ENCODE measurements at regions not wholly inside any gene's neighbourhood (a gene's known extent, or its start where the extent isn't known, plus 50 kb on each side); places are given as distances from the start of the nearest gene placed in this dataset.

- DNase-seq (ENCODE audit: low read depth), result no peak
Measured at GRCh38 chr2:41853427-41854191, 194.2 kb upstream of the PKDCC start.

DNA sequence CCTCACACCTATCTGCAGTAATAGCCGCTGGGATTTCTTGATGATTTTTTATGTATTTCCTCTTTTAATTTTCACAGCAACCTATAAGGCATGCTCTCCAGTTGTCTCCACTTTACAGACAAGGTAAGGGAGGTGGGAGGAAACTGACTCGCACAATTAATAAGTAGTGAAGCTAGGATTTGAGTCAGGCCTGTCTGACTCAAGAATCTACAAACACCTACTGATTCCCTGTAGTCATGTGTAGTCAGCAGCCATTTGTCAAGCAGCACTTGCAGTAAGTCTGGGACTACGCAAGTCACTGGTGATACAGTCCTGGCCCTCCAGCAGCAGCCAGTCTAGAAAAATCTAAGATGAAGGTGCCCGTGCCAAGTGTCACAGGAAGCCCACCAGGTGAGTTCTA is 193.6 kb upstream of the PKDCC start:
- DNase-seq (ENCODE audit: low read depth), result no peak

GRCh38 chr2:41856946-41857345 is 190.9 kb upstream of the PKDCC start:
- DNase-seq (ENCODE audit: low read depth), result no peak

DNA sequence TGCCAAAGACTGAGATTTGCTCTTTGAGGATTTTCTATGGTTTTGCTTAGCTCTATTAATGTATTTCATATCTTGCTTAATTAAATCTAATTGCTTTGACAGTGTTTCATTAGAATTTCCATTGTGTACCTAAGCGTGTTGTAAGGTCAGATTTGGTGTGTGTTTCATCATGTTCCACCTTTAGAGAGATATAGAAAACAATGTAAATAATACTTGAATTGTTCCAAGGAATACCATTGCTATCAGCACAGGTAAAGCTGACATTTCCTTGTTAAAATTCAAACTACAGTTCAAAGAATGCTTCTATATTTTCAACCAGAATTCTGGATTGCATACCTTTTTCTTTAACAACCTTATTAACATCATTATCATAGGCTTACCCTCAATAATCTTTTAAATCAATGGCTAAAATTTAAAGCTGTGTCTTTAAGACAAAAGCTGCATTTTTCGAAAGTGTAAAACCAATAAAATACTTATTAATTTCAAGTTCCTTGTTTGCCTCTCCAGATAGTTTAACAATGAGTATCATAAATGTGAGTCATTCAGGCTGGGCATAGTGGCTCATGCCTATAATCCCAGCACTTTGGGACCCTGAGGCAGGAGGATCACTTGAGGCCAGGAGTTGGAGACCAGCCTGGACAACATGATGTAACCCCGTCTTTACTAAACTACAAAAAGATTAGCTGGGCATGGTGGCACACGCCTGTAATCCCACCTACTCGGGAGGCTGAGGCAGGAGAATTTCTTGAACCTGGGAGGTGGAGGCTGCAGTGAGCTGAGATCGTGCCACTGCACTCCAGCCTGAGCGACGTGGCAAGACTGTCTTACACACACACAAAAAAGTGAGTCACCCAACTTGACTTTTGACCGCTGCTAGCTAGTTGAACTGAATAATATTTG is 188.0 kb upstream of the PKDCC start:
- DNase-seq (ENCODE audit: low read depth), result no peak

GRCh38 chr2:41863062-41863461 is 184.8 kb upstream of the PKDCC start:
- no peak for DNase-seq (ENCODE audit: low read depth)

DNA sequence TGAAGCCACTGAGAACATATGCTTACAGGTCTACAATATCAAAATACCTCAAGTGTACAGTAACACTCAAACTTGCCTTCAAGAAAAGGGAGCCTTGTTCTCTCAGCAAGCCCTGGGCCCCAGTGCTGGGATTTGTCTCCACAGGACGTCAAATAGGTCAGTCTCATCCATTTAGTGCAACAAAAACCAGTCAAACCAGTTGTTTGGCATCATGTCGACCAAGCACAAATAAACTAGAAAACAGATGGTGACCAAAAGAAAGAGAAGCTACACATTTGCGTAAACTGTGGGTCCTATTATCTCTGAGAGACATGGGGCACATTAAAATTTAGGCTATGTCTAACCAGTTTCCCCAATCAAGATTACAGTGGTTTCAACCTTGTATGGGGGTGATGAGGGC is 182.6 kb upstream of the PKDCC start:
- DNase-seq (ENCODE audit: low read depth), result no peak

- DNase-seq (ENCODE audit: low read depth), result no peak
Measured at GRCh38 chr2:41867553-41867952, 180.3 kb upstream of the PKDCC start.

DNA sequence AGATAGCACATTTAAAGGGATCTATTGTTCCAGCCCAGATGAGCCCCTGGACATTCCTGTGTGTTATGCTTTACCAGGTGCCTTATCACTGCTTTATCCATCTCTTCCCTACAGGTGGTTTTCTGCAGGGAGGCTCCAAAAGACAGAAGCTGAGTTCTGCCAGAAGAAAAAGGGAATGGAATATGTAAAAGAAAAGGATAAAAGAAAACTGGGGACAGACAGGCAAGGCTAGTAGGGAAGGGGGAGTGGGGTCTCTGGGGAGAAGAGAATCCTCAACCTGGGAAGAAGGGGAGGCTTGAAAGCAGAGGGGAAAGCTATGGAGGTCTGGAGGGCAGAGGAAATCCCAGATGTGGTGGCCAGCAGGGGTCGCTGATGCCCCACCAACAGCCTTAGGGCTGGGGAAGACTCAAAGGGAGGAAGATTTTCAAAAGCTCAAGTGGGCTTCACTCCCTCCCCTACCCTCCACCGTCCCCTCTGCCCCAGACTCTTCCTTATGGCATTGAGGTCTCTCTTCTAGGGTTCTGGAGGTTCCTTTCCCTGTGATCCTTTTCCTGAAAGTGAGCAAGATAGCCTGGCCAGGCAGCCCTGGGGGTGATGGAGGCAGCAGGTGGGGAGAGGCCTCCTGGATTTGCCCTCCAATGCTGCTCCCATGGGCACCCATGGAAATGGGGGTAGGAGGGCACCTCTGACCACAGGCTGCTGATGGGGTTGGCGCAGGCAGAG is 178.1 kb upstream of the PKDCC start:
- peak; percentile 59 for DNase-seq (ENCODE audit: low read depth)

DNA sequence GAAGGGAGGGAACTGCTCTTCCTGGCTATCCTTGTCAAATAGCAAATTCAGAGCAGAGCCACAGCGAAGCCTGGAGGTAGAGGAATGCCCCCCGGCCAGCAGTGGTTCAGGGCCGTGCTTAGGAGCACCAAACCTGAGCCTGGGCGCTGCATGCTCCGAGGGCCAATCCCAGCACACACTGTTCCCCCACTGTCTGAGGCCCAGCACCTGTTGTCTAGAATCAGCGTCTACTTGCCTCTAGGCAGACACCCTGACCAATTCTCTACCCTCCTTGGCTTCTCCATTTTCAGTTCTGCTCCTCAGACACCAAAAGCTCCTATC is 177.6 kb upstream of the PKDCC start:
- DNase-seq (ENCODE audit: low read depth), result no peak

DNA sequence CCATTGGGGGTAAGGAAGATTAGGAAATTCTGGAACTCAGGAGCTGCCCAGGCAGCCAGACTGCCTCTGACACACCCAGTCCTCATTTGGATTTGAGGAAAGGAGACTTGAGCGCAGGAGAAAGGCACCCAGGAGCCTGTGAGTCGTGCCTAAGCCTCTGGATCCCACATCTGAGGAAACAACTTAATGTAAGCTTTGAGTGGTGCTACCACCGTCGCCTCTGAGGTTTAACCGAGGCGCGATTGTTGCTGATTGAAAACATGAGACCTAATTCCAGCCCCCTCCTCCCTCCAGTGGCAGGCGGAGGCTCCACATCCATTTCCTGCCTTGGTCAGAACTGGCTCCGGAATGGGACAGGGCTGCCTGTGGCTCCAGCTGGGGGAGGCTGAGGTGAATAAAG is 176.7 kb upstream of the PKDCC start:
- no peak for DNase-seq (ENCODE audit: low read depth)

GRCh38 chr2:41872646-41873045 is 175.2 kb upstream of the PKDCC start:
- DNase-seq (ENCODE audit: low read depth), result no peak

DNA sequence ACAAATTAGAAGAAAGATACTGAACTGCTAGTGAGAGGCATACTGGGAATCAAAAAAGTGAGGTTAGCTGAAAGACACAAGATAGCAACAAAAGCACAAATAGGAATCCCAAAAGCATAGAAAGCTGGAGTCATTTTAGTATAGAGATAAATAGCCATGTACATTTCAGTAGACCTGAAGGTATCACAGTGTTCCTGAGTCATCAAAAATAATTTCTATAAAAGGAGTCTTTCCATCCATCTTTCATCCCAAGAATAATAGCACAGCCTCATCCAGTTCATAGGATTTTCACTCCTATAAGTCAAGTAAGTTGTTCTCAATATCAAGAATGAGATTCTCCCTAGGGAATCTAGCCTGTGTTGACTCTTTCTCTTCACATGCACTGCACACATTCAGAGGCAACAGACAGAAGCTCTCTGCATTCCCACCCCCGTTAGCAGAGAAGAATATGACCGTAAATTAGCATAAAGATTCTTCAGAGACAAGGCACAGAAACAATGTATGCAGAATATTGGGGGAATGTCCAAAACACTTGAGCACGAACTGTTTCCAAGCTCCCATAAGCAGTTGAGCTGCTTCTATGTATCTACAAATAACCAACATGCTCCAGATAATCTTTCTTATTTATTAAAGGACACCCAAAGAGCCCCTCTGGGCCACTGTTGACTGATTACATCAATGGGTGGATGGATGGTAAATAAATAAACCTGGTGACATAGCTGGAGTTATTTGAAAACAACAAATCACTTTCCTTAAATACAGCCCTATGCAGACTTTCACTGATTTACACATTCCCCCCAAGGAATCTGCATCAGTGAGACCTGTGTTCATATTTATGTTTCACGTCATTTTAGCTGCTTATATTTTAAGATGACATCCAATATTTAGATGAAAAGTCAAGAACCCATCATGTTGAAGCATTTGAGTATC is 174.5 kb upstream of the PKDCC start:
- no peak for DNase-seq (ENCODE audit: low read depth)

DNA sequence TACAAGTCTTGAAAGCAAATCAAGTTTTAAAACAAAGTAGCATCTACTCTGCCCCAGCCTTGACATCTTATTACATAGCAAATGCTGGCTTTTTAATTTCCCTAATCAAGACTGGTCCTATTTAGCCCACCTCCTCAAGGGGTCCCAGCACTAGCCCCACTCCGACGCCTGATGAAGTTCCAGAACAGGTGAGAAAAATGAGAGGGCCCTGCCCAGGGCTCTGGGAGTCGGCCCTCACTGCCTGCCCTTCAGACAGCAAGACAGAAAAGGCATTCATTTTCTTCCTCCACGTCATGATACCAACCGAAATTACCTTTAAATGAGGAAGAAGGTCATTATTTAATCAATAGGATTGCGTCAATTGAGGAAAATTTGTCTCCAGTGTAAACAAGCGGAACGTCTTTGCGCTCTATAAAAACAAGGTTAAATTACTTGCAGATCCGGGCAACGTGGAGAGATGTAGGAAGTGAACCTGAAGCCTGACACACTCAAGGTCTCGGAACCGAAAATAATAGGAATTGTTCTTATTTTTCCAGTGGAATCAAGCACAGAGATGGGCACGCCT is 170.6 kb upstream of the PKDCC start:
- no peak for DNase-seq (ENCODE audit: low read depth)

- no peak for DNase-seq (ENCODE audit: low read depth)
Measured at GRCh38 chr2:41878056-41878455, 169.8 kb upstream of the PKDCC start.

GRCh38 chr2:41878716-41879234 is 169.0 kb upstream of the PKDCC start:
- no peak for DNase-seq (ENCODE audit: low read depth)

DNA sequence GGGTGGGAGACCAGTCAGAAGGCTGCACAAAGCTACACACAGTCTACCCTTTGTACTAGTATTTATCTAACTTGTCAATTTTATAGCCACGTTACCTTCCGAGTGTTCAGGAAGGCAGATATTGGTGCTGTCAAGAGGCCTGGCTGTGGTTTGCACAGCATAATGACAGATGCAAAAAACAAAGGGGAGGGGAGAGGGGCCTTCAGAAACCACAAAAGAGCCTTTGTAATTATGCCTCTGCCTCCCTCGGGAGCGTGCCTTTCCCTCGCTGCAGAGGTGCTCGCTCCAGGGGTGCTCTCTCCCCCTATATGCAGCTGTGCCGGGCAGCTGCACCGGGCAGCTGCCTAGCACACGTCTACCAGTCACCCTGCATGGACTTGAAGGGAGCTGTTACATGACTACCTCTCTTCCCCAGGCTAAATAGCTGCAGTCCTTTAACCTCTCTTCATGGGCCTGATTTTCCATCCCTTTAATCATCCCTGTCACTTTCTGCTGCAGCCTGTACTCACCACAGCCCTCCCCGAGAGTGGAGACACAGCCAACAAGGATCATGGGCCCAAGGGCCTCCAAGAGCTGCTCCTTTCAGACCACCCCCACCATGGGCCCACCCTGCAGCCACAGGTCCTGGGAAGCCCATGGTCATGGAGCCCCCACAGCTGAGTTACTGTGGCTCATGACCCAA is 168.4 kb upstream of the PKDCC start:
- DNase-seq (ENCODE audit: low read depth), result no peak

GRCh38 chr2:41880561-41881243 is 167.1 kb upstream of the PKDCC start:
- DNase-seq (ENCODE audit: low read depth), result no peak

DNA sequence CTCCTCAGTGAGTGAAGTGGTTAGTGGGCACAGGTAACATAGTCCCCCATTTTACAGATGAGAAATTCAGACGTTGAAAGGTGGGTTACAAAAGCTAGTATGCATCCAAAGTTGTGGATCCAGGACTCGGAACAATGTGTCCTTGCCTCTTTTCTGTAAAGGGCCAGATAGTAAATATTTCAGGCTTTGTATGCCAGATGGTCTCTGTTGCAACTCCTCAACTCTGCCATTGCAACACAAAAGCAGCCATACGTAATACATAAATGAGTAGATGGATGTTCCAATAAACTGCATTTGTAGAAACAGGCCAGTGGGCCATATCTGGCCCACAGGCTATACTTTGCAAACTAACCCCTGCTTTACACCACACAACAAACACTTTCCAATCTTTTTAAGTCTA is 166.6 kb upstream of the PKDCC start:
- no peak for DNase-seq (ENCODE audit: low read depth)

GRCh38 chr2:41884718-41885117 is 163.1 kb upstream of the PKDCC start:
- DNase-seq (ENCODE audit: low read depth), result no peak

DNA sequence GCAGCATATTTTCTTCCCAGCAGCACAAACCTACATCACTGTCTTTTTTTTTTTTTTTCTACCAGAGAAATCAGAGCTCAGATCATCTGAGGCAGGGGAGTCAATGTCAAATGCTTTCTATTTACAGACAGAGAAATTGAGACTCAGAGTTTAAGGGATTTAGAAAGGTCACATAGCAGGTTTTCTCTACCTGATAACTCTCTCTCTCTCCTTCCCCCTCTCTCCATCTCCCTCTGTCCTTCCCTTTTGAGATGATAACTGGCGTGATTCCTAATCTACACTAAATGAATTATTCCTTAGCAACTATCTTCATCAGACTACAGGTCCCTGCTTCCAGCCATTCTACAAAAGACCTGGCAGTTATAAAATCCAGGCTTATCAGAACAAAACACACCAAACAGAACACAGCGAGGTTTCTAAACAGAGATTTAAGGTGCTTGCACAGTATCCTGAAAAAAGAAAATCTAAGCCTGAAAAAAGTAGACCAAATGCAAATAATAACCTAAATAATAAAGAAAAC is 161.6 kb upstream of the PKDCC start:
- no peak for DNase-seq (ENCODE audit: low read depth)

Measured in stimulated activated CD8-positive, alpha-beta memory T cell treated with anti-CD3 and anti-CD28 coated beads, Interleukin-7, amount 100 ng/mL, for 24 hours (primary cell).